CD14-positive monocyte (primary cell): ENCODE measurements at regions not wholly inside any gene's neighbourhood (a gene's known extent, or its start where the extent isn't known, plus 50 kb on each side); places are given as distances from the start of the nearest gene placed in this dataset.

Source experiments
- DNase-seq, 3 donors: peaks; one replicate each; pipeline ENCODE4 v3.0.0-alpha.2; 2011 to 2022
- H2AFZ ChIP-seq: 2 replicates; pipeline ENCODE4 v1.6.0; 2012; ENCODE audit warnings: mild to moderate bottlenecking, low read depth, low read length, inconsistent platforms; ENCODE audit not compliant: insufficient read depth, poor library complexity, severe bottlenecking
- H3K27ac ChIP-seq, 2 donors: 1 replicate in 1 of 2; 2 replicates in 1 of 2; pipeline ENCODE4 v1.5.1; 2012 to 2013; ENCODE audit warnings: low read length in 2 of 2, control low read depth in 1 of 2, inconsistent platforms in 1 of 2, low read depth in 1 of 2, mild to moderate bottlenecking in 1 of 2
- H3K27me3 ChIP-seq, 2 donors: one replicate each; pipeline versions ENCODE4 v1.6.0 to v1.6.1; 2011 to 2013; ENCODE audit warnings: low read length in 2 of 2; ENCODE audit not compliant: control insufficient read depth in 2 of 2, insufficient read depth in 2 of 2
- H3K36me3 ChIP-seq, 2 donors: replicated peaks in 1 of 2; 1 replicate in 1 of 2; 2 replicates in 1 of 2; pipeline versions ENCODE4 v1.5.1 to v1.6.1; 2012 to 2013; ENCODE audit warnings: low read length in 2 of 2, control low read depth in 1 of 2, inconsistent platforms in 1 of 2, mild to moderate bottlenecking in 1 of 2; ENCODE audit not compliant: insufficient read depth in 2 of 2, control insufficient read depth in 1 of 2
- H3K4me1 ChIP-seq, 2 donors: 1 replicate in 1 of 2; 2 replicates in 1 of 2; pipeline versions ENCODE4 v1.5.1 to v1.6.1; 2012 to 2013; ENCODE audit warnings: low read length in 2 of 2, control low read depth in 1 of 2, inconsistent platforms in 1 of 2, mild to moderate bottlenecking in 1 of 2, moderate library complexity in 1 of 2; ENCODE audit not compliant: insufficient read depth in 2 of 2, control insufficient read depth in 1 of 2
- H3K4me2 ChIP-seq: replicated peaks from 2 replicates; pipeline ENCODE3; 2012; ENCODE audit warnings: low read length, moderate library complexity, mild to moderate bottlenecking; ENCODE audit not compliant: poor library complexity, severe bottlenecking; ENCODE audit errors: extremely low read depth
- H3K4me3 ChIP-seq, 3 experiments: fragments of 200-600 bp in 1 of 3; sonication (generic) in 1 of 3; replicated peaks in 1 of 3; 1 replicate in 2 of 3; 2 replicates in 1 of 3; pipeline ENCODE4 v1.5.1; 2011 to 2013; ENCODE audit warnings: low read length in 3 of 3, mild to moderate bottlenecking in 3 of 3, control low read depth in 2 of 3, low read depth in 2 of 3, inconsistent platforms in 1 of 3, moderate library complexity in 1 of 3
- H3K79me2 ChIP-seq: 2 replicates; pipeline ENCODE4 v1.6.0; 2012; ENCODE audit warnings: mild to moderate bottlenecking, control low read depth, inconsistent platforms, low read length, moderate library complexity; ENCODE audit not compliant: insufficient read depth
- H3K9ac ChIP-seq: 2 replicates; pipeline ENCODE4 v1.6.0; 2017; ENCODE audit warnings: low read length, mild to moderate bottlenecking; ENCODE audit not compliant: insufficient read depth, poor library complexity, severe bottlenecking
- H3K9me3 ChIP-seq, 2 donors: replicated peaks in 1 of 2; 1 replicate in 1 of 2; 2 replicates in 1 of 2; pipeline versions ENCODE4 v1.5.1 to v1.6.1; 2012 to 2013; ENCODE audit warnings: low read length in 2 of 2, control low read depth in 1 of 2; ENCODE audit not compliant: control insufficient read depth in 1 of 2, insufficient read depth in 1 of 2
- H4K20me1 ChIP-seq: 2 replicates; pipeline ENCODE4 v1.6.0; 2012; ENCODE audit warnings: mild to moderate bottlenecking, low read length, control low read depth, moderate library complexity; ENCODE audit not compliant: insufficient read depth
- H3K27ac Mint-ChIP-seq, 7 donors: one replicate each; pipeline ENCODE4 v1.8.0; 2020; ENCODE audit warnings: mild to moderate bottlenecking in 7 of 7, mixed read lengths in 7 of 7, moderate library complexity in 6 of 7, inconsistent platforms in 2 of 7
- H3K27me3 Mint-ChIP-seq, 3 donors: one replicate each; pipeline ENCODE4 v1.8.0; 2021 to 2022; ENCODE audit warnings: low read depth in 3 of 3, mild to moderate bottlenecking in 3 of 3, mixed read lengths in 3 of 3, moderate library complexity in 3 of 3, inconsistent platforms in 1 of 3
- H3K36me3 Mint-ChIP-seq, 2 donors: one replicate each; pipeline ENCODE4 v1.8.0; 2020; ENCODE audit warnings: mixed read lengths in 2 of 2, inconsistent platforms in 1 of 2, mild to moderate bottlenecking in 1 of 2
- H3K4me1 Mint-ChIP-seq: one replicate; pipeline ENCODE4 v1.8.0; 2020; ENCODE audit warnings: mild to moderate bottlenecking, mixed read lengths
- H3K4me3 Mint-ChIP-seq, 2 donors: one replicate each; pipeline ENCODE4 v1.8.0; 2020; ENCODE audit warnings: mild to moderate bottlenecking in 2 of 2, mixed read lengths in 2 of 2, moderate library complexity in 1 of 2
- H3K9me3 Mint-ChIP-seq, 7 donors: one replicate each; pipeline ENCODE4 v1.8.0; 2020 to 2022; ENCODE audit warnings: mixed read lengths in 7 of 7, mild to moderate bottlenecking in 6 of 7, moderate library complexity in 6 of 7, inconsistent platforms in 2 of 7
- CTCF ChIP-seq: fragments of 200-600 bp; IDR thresholded peaks from one replicate; pipeline ENCODE4 v1.8.0; 2022; ENCODE audit warnings: antibody characterized with exemption, mild to moderate bottlenecking
- WGBS: methylation state at CpG from one replicate; pipeline ENCODE4 v1.1.5; 2013; ENCODE audit warnings: missing lambda C conversion rate; ENCODE audit not compliant: insufficient coverage; 5-methylcytosine and 5-hydroxymethylcytosine counted together
- intact Hi-C, 2 donors: fragments of 100-400 bp; cut with micrococcal nuclease; formaldehyde crosslinking; loops; one replicate each; pipeline versions ENCODE4 v1.15.0 to v1.15.1; 2023

DNA sequence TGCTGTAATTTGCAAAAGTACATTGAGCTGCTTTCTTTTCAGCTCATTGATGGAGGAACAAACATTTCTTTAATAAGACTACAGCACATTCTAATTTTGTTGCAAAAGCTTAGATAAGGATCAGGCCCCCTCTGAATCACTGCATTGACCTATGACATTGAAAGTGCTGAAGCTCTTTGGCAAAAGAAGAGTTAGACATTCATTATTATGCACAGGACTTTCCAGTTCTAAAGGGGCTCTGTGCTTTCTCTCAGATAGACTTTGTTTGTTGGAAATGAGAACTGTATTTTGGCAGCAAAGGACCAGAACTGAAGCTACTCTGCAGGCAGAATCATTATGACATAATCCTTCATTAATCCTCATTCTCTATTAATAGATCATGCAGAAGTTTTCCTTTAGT, 252.9 kb upstream of the SOX2 start:
- H3K36me3 ChIP-seq = no peaks in the 10 kb centered on the region
- no peak overlapping the region for H2AFZ ChIP-seq
- no peak for DNase-seq
- Mint-ChIP-seq H3K4me1 (no peaks in the 10 kb centered on the region), H3K27ac (no peak overlapping the region), H3K4me3 (no peak overlapping the region), H3K36me3 (no peaks in the 10 kb centered on the region), H3K9me3 (peaks cover 0 to 3% (median 0%) of the 10 kb centered on the region in 7 donors), H3K27me3 (no peaks in the 10 kb centered on the region)
- no peaks in the 10 kb centered on the region for H3K4me1 ChIP-seq
- H3K9me3 ChIP-seq = no peaks in the 10 kb centered on the region
- no peaks in the 10 kb centered on the region for H3K27me3 ChIP-seq
- TF ChIP-seq CTCF = no peak
- intact Hi-C loops = no loop called here
- no peaks in the 10 kb centered on the region for H4K20me1 ChIP-seq
- no peak overlapping the region for H3K4me3 ChIP-seq
- no peak overlapping the region for H3K9ac ChIP-seq
- H3K4me2 ChIP-seq = no peak overlapping the region
- H3K79me2 ChIP-seq = no peaks in the 10 kb centered on the region
- no peak overlapping the region for H3K27ac ChIP-seq

- no peak overlapping the region for H2AFZ ChIP-seq
- no peaks in the 10 kb centered on the region for H3K36me3 Mint-ChIP-seq
- no peaks in the 10 kb centered on the region for H3K27me3 ChIP-seq
- H3K79me2 ChIP-seq = no peaks in the 10 kb centered on the region
- H3K27me3 Mint-ChIP-seq = no peaks in the 10 kb centered on the region
- no peak overlapping the region for H3K4me3 ChIP-seq
- no peak for DNase-seq
- no peak overlapping the region for H3K9ac ChIP-seq
- H3K4me1 Mint-ChIP-seq = no peaks in the 10 kb centered on the region
- H3K9me3 Mint-ChIP-seq = peaks cover 0 to 3% (median 0%) of the 10 kb centered on the region in 7 donors
- no peak overlapping the region for H3K27ac ChIP-seq
- TF ChIP-seq CTCF = no peak
- H3K27ac Mint-ChIP-seq = no peak overlapping the region
- H3K4me2 ChIP-seq = no peak overlapping the region
- intact Hi-C loops = no loop called here
- H3K9me3 ChIP-seq = no peaks in the 10 kb centered on the region
- no peak overlapping the region for H3K4me3 Mint-ChIP-seq
- no peaks in the 10 kb centered on the region for H3K4me1 ChIP-seq
- WGBS = 96% methylated on average over 3 of the region's 4 CpGs
- no peaks in the 10 kb centered on the region for H4K20me1 ChIP-seq
- no peaks in the 10 kb centered on the region for H3K36me3 ChIP-seq
Measured at GRCh38 chr3:181457756-181458155, 254.0 kb upstream of the SOX2 start.
